HEK293 (cell line): ENCODE measurements at regions not wholly inside any gene's neighbourhood (a gene's known extent, or its start where the extent isn't known, plus 50 kb on each side); places are given as distances from the start of the nearest gene placed in this dataset.

Source experiments
- CTCF ChIA-PET: fragments of 350-600 bp; formaldehyde crosslinking; extraction: SDS; loops from one replicate; lab custom pipeline; 2021; ENCODE audit warnings: antibody characterized with exemption; lab: Yijun Ruan, JAX
- POLR2A ChIA-PET: fragments of 300-600 bp; formaldehyde crosslinking; extraction: SDS; loops from one replicate; lab custom pipeline; 2020; ENCODE audit warnings: antibody characterized with exemption, inconsistent platforms; lab: Yijun Ruan, JAX
- H3K27ac ChIP-seq: fragments of 200-500 bp; sonication (Bioruptor generic); 2 replicates; pipeline ENCODE4 v1.5.1; 2014; ENCODE audit warnings: low read depth, low read length, control low read depth, inconsistent platforms; ENCODE audit errors: extremely low read depth
- H3K36me3 ChIP-seq, 2 experiments: fragments of 200-500 bp in 1 of 2; sonication (Bioruptor generic) in 1 of 2; 1 replicate in 1 of 2; 2 replicates in 1 of 2; pipeline ENCODE4 v1.5.1; 2014 to 2017; ENCODE audit warnings: inconsistent platforms in 2 of 2, low read length in 2 of 2; ENCODE audit not compliant: control insufficient read depth in 2 of 2, insufficient read depth in 1 of 2
- H3K4me1 ChIP-seq: fragments of 200-500 bp; sonication (Bioruptor generic); 2 replicates; pipeline ENCODE4 v1.5.1; 2014; ENCODE audit warnings: mild to moderate bottlenecking, low read length, inconsistent platforms; ENCODE audit not compliant: control insufficient read depth, insufficient read depth
- H3K4me3 ChIP-seq: 2 replicates; pipeline ENCODE4 v1.5.1; 2011; ENCODE audit warnings: low read depth, mild to moderate bottlenecking, control low read depth, low read length, moderate library complexity
- H3K9me3 ChIP-seq: fragments of 200-500 bp; sonication (Bioruptor generic); 2 replicates; pipeline ENCODE4 v1.5.1; 2014; ENCODE audit warnings: low read depth, low read length, inconsistent platforms; ENCODE audit not compliant: control insufficient read depth, insufficient read depth
- FEZF1 ChIP-seq: fragments of 450-650 bp; formaldehyde crosslinking; IDR thresholded peaks from 2 replicates; pipeline ENCODE4 v1.5.1; 2016; ENCODE audit warnings: missing biosample characterization, missing genetic modification characterization
- INSM2 ChIP-seq: fragments of 450-650 bp; formaldehyde crosslinking; IDR thresholded peaks from 2 replicates; pipeline ENCODE4 v1.5.1; 2016; ENCODE audit warnings: missing biosample characterization, missing genetic modification characterization
- KLF17 ChIP-seq: fragments of 450-650 bp; formaldehyde crosslinking; IDR thresholded peaks from 2 replicates; pipeline ENCODE4 v1.5.1; 2016; ENCODE audit warnings: missing biosample characterization, missing genetic modification characterization
- PBX3 ChIP-seq: sonication (generic); formaldehyde crosslinking; IDR thresholded peaks from 2 replicates; pipeline ENCODE4 v1.8.1; 2022; ENCODE audit warnings: mild to moderate bottlenecking, moderate library complexity, missing genetic modification reagents
- PRDM4 ChIP-seq: fragments of 450-650 bp; formaldehyde crosslinking; IDR thresholded peaks from 2 replicates; pipeline ENCODE4 v1.5.1; 2017; ENCODE audit warnings: missing biosample characterization, missing genetic modification characterization
- SCRT1 ChIP-seq: fragments of 450-650 bp; formaldehyde crosslinking; IDR thresholded peaks from 2 replicates; pipeline ENCODE4 v1.5.1; 2016; ENCODE audit warnings: missing biosample characterization, missing genetic modification characterization, borderline replicate concordance
- SCRT2 ChIP-seq: fragments of 450-650 bp; formaldehyde crosslinking; IDR thresholded peaks from 2 replicates; pipeline ENCODE4 v1.5.1; 2016; ENCODE audit warnings: missing biosample characterization, missing genetic modification characterization
- ZBTB10 ChIP-seq: fragments of 450-650 bp; formaldehyde crosslinking; IDR thresholded peaks from 2 replicates; pipeline ENCODE4 v1.5.1; 2016; ENCODE audit warnings: missing biosample characterization, missing genetic modification characterization
- ZNF16 ChIP-seq: fragments of 450-650 bp; formaldehyde crosslinking; IDR thresholded peaks from 2 replicates; pipeline ENCODE4 v1.5.1; 2016; ENCODE audit warnings: low read depth, missing biosample characterization, missing genetic modification characterization
- ZNF202 ChIP-seq: fragments of 450-650 bp; formaldehyde crosslinking; IDR thresholded peaks from 2 replicates; pipeline ENCODE4 v1.5.1; 2016; ENCODE audit warnings: missing biosample characterization, missing genetic modification characterization, borderline replicate concordance
- ZNF239 ChIP-seq: fragments of 450-650 bp; formaldehyde crosslinking; IDR thresholded peaks from 2 replicates; pipeline ENCODE4 v1.5.1; 2016; ENCODE audit warnings: missing biosample characterization, missing genetic modification characterization
- ZNF350 ChIP-seq: fragments of 450-650 bp; formaldehyde crosslinking; IDR thresholded peaks from 2 replicates; pipeline ENCODE4 v1.5.0; 2017; ENCODE audit warnings: missing biosample characterization, mild to moderate bottlenecking, missing genetic modification characterization
- ZNF394 ChIP-seq: fragments of 450-650 bp; formaldehyde crosslinking; IDR thresholded peaks from 2 replicates; pipeline ENCODE4 v1.5.1; 2016; ENCODE audit warnings: missing biosample characterization, missing genetic modification characterization, mild to moderate bottlenecking, moderate library complexity, borderline replicate concordance
- ZNF423 ChIP-seq: fragments of 450-650 bp; formaldehyde crosslinking; IDR thresholded peaks from 2 replicates; pipeline ENCODE4 v1.5.1; 2016; ENCODE audit warnings: missing biosample characterization, missing genetic modification characterization
- ZNF473 ChIP-seq: fragments of 450-650 bp; formaldehyde crosslinking; IDR thresholded peaks from 2 replicates; pipeline ENCODE4 v1.5.1; 2017; ENCODE audit warnings: missing biosample characterization, missing genetic modification characterization
- ZNF558 ChIP-seq: fragments of 450-650 bp; formaldehyde crosslinking; IDR thresholded peaks from 2 replicates; pipeline ENCODE4 v1.5.1; 2016; ENCODE audit warnings: missing biosample characterization, missing genetic modification characterization
- ZNF600 ChIP-seq: fragments of 450-650 bp; formaldehyde crosslinking; IDR thresholded peaks from 2 replicates; pipeline ENCODE4 v1.5.1; 2016; ENCODE audit warnings: missing biosample characterization, missing genetic modification characterization
- ZNF621 ChIP-seq: fragments of 450-650 bp; formaldehyde crosslinking; IDR thresholded peaks from 2 replicates; pipeline ENCODE4 v1.5.1; 2017; ENCODE audit warnings: missing biosample characterization, missing genetic modification characterization
- ZNF639 ChIP-seq: fragments of 450-650 bp; formaldehyde crosslinking; IDR thresholded peaks from 2 replicates; pipeline ENCODE4 v1.5.1; 2016; ENCODE audit warnings: missing biosample characterization, missing genetic modification characterization
- ZNF664 ChIP-seq: fragments of 450-650 bp; formaldehyde crosslinking; IDR thresholded peaks from 2 replicates; pipeline ENCODE4 v1.5.1; 2016; ENCODE audit warnings: missing biosample characterization, missing genetic modification characterization
- ZNF701 ChIP-seq: fragments of 450-650 bp; formaldehyde crosslinking; IDR thresholded peaks from 2 replicates; pipeline ENCODE4 v1.5.1; 2016; ENCODE audit warnings: missing biosample characterization, missing genetic modification characterization

- TF ChIP-seq ZBTB10 (tag by site-specific recombination) (no peak), INSM2 (tag by site-specific recombination) (no peak), SCRT2 (tag by site-specific recombination) (no peak)
Measured at GRCh38 chr5:56737002-56737621, 78.2 kb upstream of the MAP3K1 start (continued).

GRCh38 chr5:56735849-56736641 is 79.3 kb upstream of the MAP3K1 start:
- ChIA-PET POLR2A (no interaction called here), CTCF (interaction anchor here (0.6 kb wide), 5 partner anchors 13 to 163 kb away, joined by 3 to 5 read pairs (median 4); no protein-coding TSS in a partner anchor)
- no peak for TF ChIP-seq ZNF239 (tag by site-specific recombination)
- no peak for TF ChIP-seq ZNF16 (tag by site-specific recombination)
- TF ChIP-seq ZNF701 (tag by site-specific recombination): no peak
- TF ChIP-seq INSM2 (tag by site-specific recombination): no peak
- no peak for TF ChIP-seq ZNF558 (tag by site-specific recombination)
- TF ChIP-seq ZNF473 (tag by site-specific recombination): no peak
- no peak for TF ChIP-seq PBX3 (CRISPR knock-in tag)
- no peak for TF ChIP-seq ZNF423 (tag by site-specific recombination)
- no peak for TF ChIP-seq PRDM4 (tag by site-specific recombination)
- no peak for TF ChIP-seq ZNF639
- no peak for TF ChIP-seq ZNF202
- no peak for TF ChIP-seq ZNF600
- no peak for TF ChIP-seq KLF17
- no peak for TF ChIP-seq SCRT1
- no peak for TF ChIP-seq ZNF621 (tag by site-specific recombination)
- TF ChIP-seq ZNF394: no peak
- no peak for TF ChIP-seq FEZF1 (tag by site-specific recombination)
- no peak for TF ChIP-seq ZNF350 (tag by site-specific recombination)
- TF ChIP-seq ZNF664 (tag by site-specific recombination): no peak

More at GRCh38 chr5:56735849-56736641, 79.3 kb upstream of the MAP3K1 start:
- no peak overlapping the region for H3K27ac ChIP-seq
- no peaks in the 10 kb centered on the region for H3K9me3 ChIP-seq
- no peak overlapping the region for H3K4me3 ChIP-seq
- no peaks in the 10 kb centered on the region for H3K36me3 ChIP-seq
- no peaks in the 10 kb centered on the region; the same call in 1 of the 2 replicates for H3K4me1 ChIP-seq
